ENCODE measurements at regions not wholly inside any gene's neighbourhood (a gene's known extent, or its start where the extent isn't known, plus 50 kb on each side); places are given as distances from the start of the nearest gene placed in this dataset.
A peak's percentile ranks its signal among the peaks of the same experiment; 100 is the strongest.

DNA sequence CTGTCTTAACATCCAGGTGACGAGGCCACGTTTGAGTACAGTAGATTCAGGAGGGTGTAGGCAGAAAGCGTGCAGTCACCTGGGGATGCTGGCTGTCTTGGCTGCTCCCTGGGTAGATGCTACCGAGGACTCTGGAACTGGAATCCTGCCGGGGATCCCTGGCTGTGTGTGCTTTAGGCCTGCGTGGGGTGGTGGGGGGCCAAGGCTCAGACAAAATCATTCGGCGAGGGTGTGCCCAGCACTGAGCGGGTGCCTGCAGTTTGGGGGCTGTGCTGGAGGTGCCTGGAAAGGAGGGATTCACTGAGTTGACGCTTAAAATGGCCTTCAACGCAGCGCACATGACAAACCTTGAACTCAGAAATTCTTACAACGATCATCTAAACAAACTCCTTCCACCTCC is 93.5 kb upstream of the PODXL start:
- Mint-ChIP-seq H3K27ac (no peak overlapping the region), H3K4me3 (no peak overlapping the region), H3K36me3 (no peaks in the 10 kb centered on the region), H3K4me1 (peaks cover 11% of the 10 kb centered on the region), H3K9me3 (peaks cover 1% of the 10 kb centered on the region), H3K27me3 (ENCODE audit: insufficient read depth, low read depth) (peaks cover 16% of the 10 kb centered on the region)
- Histone ChIP-seq H3K9me3 (ENCODE audit: low read depth) (no peaks in the 10 kb centered on the region), H3K27ac (no peak overlapping the region), H2AFZ (replicated peaks) (no peak overlapping the region), H3K27me3 (no peaks in the 10 kb centered on the region), H3K79me2 (ENCODE audit: low read depth) (no peaks in the 10 kb centered on the region), H3K4me3 (no peak overlapping the region), H3K4me2 (no peak overlapping the region), H4K20me1 (ENCODE audit: low read depth) (no peaks in the 10 kb centered on the region), H3K36me3 (no peaks in the 10 kb centered on the region), H3K4me1 (peaks cover 30% of the 10 kb centered on the region), H3F3A (ENCODE audit: low read depth) (peaks cover 39% of the 10 kb centered on the region), H3K9ac (no peak overlapping the region)
- TF ChIP-seq, protein P1, sequence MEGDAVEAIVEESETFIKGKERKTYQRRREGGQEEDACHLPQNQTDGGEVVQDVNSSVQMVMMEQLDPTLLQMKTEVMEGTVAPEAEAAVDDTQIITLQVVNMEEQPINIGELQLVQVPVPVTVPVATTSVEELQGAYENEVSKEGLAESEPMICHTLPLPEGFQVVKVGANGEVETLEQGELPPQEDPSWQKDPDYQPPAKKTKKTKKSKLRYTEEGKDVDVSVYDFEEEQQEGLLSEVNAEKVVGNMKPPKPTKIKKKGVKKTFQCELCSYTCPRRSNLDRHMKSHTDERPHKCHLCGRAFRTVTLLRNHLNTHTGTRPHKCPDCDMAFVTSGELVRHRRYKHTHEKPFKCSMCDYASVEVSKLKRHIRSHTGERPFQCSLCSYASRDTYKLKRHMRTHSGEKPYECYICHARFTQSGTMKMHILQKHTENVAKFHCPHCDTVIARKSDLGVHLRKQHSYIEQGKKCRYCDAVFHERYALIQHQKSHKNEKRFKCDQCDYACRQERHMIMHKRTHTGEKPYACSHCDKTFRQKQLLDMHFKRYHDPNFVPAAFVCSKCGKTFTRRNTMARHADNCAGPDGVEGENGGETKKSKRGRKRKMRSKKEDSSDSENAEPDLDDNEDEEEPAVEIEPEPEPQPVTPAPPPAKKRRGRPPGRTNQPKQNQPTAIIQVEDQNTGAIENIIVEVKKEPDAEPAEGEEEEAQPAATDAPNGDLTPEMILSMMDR (IDR thresholded peaks at IDR 0.05), result no peak
- no peak for TF ChIP-seq EZH2 (IDR thresholded peaks at IDR 0.05)
- no peak for DNase-seq (ENCODE audit: low spot score)

- H3K27ac Mint-ChIP-seq, result no peak overlapping the region
- TF ChIP-seq, protein P1 (IDR thresholded peaks at IDR 0.05), result no peak
- TF ChIP-seq EZH2 (IDR thresholded peaks at IDR 0.05), result no peak
- H3K79me2 ChIP-seq (ENCODE audit: low read depth), result no peaks in the 10 kb centered on the region
- H3K4me1 Mint-ChIP-seq, result peaks cover 9% of the 10 kb centered on the region
- H4K20me1 ChIP-seq (ENCODE audit: low read depth), result no peaks in the 10 kb centered on the region
- peak overlapping the region; percentile 36 for H3K27ac ChIP-seq
- H3K9me3 ChIP-seq (ENCODE audit: low read depth), result no peaks in the 10 kb centered on the region
- H3K4me3 Mint-ChIP-seq, result no peak overlapping the region
- H3K4me3 ChIP-seq, result no peak overlapping the region
- peaks cover 29% of the 10 kb centered on the region for H3K4me1 ChIP-seq
- H3K36me3 Mint-ChIP-seq, result no peaks in the 10 kb centered on the region
- H3K9me3 Mint-ChIP-seq, result peaks cover 4% of the 10 kb centered on the region
- H3F3A ChIP-seq (ENCODE audit: low read depth), result peaks cover 36% of the 10 kb centered on the region
- H3K4me2 ChIP-seq, result peak overlapping the region; percentile 54
- H3K9ac ChIP-seq, result no peak overlapping the region
- no peaks in the 10 kb centered on the region for H3K27me3 ChIP-seq
- no peak overlapping the region for H2AFZ ChIP-seq (replicated peaks)
- peak; percentile 54 for DNase-seq (ENCODE audit: low spot score)
- H3K27me3 Mint-ChIP-seq (ENCODE audit: insufficient read depth, low read depth), result peaks cover 14% of the 10 kb centered on the region
- H3K36me3 ChIP-seq, result no peaks in the 10 kb centered on the region
Measured at GRCh38 chr7:131649003-131649541, 92.6 kb upstream of the PODXL start.

DNA sequence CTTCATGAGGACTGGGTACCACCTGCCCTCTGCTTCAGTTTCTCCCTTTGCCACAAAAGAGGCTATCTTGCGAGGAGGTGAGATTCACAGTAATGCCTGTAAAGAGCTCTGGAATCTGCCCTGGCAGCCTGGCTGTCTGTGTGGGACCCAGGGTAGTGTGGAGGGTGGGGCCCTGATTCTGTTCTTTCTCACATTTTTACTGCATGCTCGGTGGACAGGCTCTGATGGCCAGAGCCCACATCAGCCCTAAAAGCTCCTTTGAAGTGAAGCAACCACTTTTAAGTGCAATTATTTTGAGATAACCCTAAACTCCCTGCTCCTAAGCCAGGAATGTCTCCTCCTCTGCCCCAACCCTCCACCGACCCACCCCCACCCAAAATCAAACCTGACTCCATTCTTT is 92.1 kb upstream of the PODXL start:
- peaks cover 28% of the 10 kb centered on the region for H3K4me1 ChIP-seq
- no peaks in the 10 kb centered on the region for H3K9me3 ChIP-seq (ENCODE audit: low read depth)
- DNase-seq (ENCODE audit: low spot score), result no peak
- no peak overlapping the region for H3K4me3 Mint-ChIP-seq
- peaks cover 4% of the 10 kb centered on the region for H3K9me3 Mint-ChIP-seq
- H3K36me3 ChIP-seq, result no peaks in the 10 kb centered on the region
- no peak for TF ChIP-seq EZH2 (IDR thresholded peaks at IDR 0.05)
- no peak for TF ChIP-seq EZH2phosphoT487 (IDR thresholded peaks at IDR 0.05)
- TF ChIP-seq, protein P1 (IDR thresholded peaks at IDR 0.05), result no peak
- H2AFZ ChIP-seq (replicated peaks), result no peak overlapping the region
- no peaks in the 10 kb centered on the region for H3K36me3 Mint-ChIP-seq
- H3K27me3 Mint-ChIP-seq (ENCODE audit: insufficient read depth, low read depth), result peaks cover 12% of the 10 kb centered on the region
- H3K4me3 ChIP-seq, result no peak overlapping the region
- no peak overlapping the region for H3K27ac Mint-ChIP-seq
- H3K9ac ChIP-seq, result no peak overlapping the region
- H3K4me2 ChIP-seq, result peak overlapping the region; percentile 54
- no peaks in the 10 kb centered on the region for H4K20me1 ChIP-seq (ENCODE audit: low read depth)
- H3K79me2 ChIP-seq (ENCODE audit: low read depth), result no peaks in the 10 kb centered on the region
- H3F3A ChIP-seq (ENCODE audit: low read depth), result peaks cover 32% of the 10 kb centered on the region
- no peaks in the 10 kb centered on the region for H3K27me3 ChIP-seq
- H3K27ac ChIP-seq, result peak overlapping the region; percentile 36
- H3K4me1 Mint-ChIP-seq, result peaks cover 6% of the 10 kb centered on the region
